ENCODE measurements at regions not wholly inside any gene's neighbourhood (a gene's known extent, or its start where the extent isn't known, plus 50 kb on each side); places are given as distances from the start of the nearest gene placed in this dataset.

- TF ChIP-seq, protein P1, sequence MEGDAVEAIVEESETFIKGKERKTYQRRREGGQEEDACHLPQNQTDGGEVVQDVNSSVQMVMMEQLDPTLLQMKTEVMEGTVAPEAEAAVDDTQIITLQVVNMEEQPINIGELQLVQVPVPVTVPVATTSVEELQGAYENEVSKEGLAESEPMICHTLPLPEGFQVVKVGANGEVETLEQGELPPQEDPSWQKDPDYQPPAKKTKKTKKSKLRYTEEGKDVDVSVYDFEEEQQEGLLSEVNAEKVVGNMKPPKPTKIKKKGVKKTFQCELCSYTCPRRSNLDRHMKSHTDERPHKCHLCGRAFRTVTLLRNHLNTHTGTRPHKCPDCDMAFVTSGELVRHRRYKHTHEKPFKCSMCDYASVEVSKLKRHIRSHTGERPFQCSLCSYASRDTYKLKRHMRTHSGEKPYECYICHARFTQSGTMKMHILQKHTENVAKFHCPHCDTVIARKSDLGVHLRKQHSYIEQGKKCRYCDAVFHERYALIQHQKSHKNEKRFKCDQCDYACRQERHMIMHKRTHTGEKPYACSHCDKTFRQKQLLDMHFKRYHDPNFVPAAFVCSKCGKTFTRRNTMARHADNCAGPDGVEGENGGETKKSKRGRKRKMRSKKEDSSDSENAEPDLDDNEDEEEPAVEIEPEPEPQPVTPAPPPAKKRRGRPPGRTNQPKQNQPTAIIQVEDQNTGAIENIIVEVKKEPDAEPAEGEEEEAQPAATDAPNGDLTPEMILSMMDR (IDR thresholded peaks at IDR 0.05 in 4 of 5, conservative IDR thresholded peaks at IDR 0.05 in 1 of 5), result no peak
- no peak for TF ChIP-seq POLR2A (IDR thresholded peaks at IDR 0.05)
Observed at GRCh38 chr15:39040861-39041260, 476.2 kb upstream of the RASGRP1 start.
